ENCODE measurements at regions not wholly inside any gene's neighbourhood (a gene's known extent, or its start where the extent isn't known, plus 50 kb on each side); places are given as distances from the start of the nearest gene placed in this dataset.
"Not testable (repeated sequence)": the region's sequence is repeated elsewhere in the genome, so short reads cannot be mapped to it uniquely, and the experiment has no call there.

DNA sequence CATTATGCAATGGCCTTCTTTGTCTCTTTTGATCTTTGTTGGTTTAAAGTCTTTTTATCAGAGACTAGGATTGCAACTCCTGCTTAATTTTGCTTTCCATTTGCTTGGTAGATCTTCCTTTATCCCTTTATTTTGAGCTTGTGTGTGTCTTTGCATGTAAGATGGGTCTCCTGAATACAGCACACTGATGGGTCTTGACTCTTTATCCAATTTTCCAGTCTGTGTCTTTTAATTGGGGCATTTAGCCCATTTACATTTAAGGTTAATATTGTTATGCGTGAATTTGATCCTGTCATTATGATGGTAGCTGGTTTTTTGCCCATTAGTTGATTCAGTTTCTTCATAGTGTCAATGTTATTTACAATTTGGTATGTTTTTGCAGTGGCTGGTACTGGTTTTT, 56.9 kb upstream of the TBX18 start:
- DNase-seq (ENCODE audit: low spot score): not testable (repeated sequence)

DNA sequence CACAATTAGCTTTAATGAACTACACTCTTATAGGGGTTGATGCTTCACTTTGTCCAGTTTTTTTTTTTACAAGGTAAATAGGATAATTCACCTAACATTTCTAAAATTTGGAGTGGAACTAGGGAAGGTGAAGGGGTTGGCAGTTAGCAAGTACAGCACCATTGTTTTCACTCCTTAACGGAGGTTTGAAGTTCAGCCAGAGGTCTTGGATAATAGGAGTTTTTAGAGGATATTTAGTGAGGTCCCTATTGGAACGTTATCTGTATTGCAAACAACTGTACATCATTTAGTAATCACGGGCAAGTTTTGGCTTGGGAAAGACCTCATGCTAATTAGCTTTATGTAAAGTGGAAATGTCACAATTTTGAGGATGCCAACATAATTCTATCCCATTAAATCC, 52.3 kb upstream of the TBX18 start:
- DNase-seq (ENCODE audit: low spot score): no peak

DNA sequence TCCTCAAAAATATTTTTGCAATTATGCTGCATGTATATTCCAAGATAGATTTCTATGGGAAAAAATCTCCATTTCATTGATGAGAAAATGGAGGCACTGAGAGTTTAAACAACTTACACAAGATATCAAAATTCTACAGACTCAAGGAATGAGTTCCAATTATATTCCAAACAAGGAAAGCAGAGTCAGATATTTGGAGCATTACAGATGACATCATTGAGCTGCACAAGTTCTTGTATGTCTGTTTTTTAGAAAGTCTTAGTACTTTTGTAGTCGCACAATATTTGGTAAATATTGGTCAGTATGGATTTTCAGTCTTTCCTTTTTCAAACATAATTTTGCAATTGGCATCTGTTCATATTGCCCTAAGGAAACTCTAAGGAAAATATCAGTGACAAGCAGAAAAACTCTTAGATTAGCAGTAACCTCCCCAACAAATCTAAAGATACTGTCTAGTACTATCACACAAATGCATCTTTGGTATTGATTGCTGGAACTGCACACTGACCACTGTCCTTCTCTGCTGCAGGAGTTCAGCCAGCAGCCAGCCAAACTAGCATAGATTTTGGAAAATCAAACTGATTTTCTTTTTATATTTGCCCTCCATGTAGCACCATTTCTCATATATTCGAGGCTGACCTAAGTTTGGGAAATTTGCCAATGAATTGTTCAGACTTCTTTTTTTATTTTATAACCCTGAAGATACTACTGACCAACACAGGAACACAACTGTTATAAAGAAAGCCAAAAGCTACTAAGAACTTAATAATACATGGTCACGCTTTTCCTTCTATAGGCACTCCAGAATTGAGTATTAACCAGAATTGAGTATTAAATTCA, 51.7 kb upstream of the TBX18 start:
- no peak for DNase-seq (ENCODE audit: low spot score)
